ENCODE measurements at regions not wholly inside any gene's neighbourhood (a gene's known extent, or its start where the extent isn't known, plus 50 kb on each side); places are given as distances from the start of the nearest gene placed in this dataset.
A peak's percentile ranks its signal among the peaks of the same experiment; 100 is the strongest.

- no CpG with 5 or more reads among the region's 2 CpGs for WGBS (ENCODE audit: extremely low coverage, insufficient read length, low lambda C conversion rate)
- Histone ChIP-seq H3K18ac (ENCODE audit: insufficient read length, low read depth, low read length) (no peak overlapping the region), H3K14ac (ENCODE audit: insufficient read depth, low read length) (no peak overlapping the region), H2AK5ac (ENCODE audit: insufficient read length, low read length) (no peak overlapping the region), H3K27me3 (ENCODE audit: insufficient read depth, low read length) (no peaks in the 10 kb centered on the region), H4K8ac (replicated peaks; ENCODE audit: insufficient read length, low read depth, low read length) (no peak overlapping the region), H2BK20ac (ENCODE audit: low read depth, low read length, poor library complexity, severe bottlenecking) (no peak overlapping the region), H3K4me2 (ENCODE audit: insufficient read depth, insufficient read length, low read length) (no peak overlapping the region), H3K23me2 (ENCODE audit: insufficient read length, low read depth, low read length, poor library complexity, severe bottlenecking) (no peaks in the 10 kb centered on the region), H3K4ac (ENCODE audit: low read depth, low read length) (no peak overlapping the region), H2BK12ac (ENCODE audit: insufficient read length, low read depth, low read length) (no peak overlapping the region), H2BK120ac (ENCODE audit: low read depth, low read length, poor library complexity, severe bottlenecking) (no peak overlapping the region), H3K79me2 (ENCODE audit: insufficient read depth, low read length) (no peaks in the 10 kb centered on the region), H2AFZ (ENCODE audit: low read length) (no peak overlapping the region), H3K4me1 (ENCODE audit: insufficient read depth, low read length) (no peaks in the 10 kb centered on the region), H4K5ac (ENCODE audit: insufficient read length, low read depth, low read length) (no peak overlapping the region), H2BK5ac (ENCODE audit: insufficient read length, low read length) (no peak overlapping the region), H3K23ac (ENCODE audit: insufficient read length, low read depth, low read length) (no peak overlapping the region), H2BK15ac (ENCODE audit: low read depth, low read length) (no peak overlapping the region), H3K56ac (ENCODE audit: insufficient read length, low read depth, low read length) (no peak overlapping the region), H3K9ac (ENCODE audit: extremely low read depth, insufficient read length, low read length) (no peak overlapping the region), H3T11ph (ENCODE audit: low read length) (no peak overlapping the region), H3K9me3 (ENCODE audit: control insufficient read depth, low read depth, low read length) (no peaks in the 10 kb centered on the region), H3K27ac (ENCODE audit: insufficient read length, low read depth, low read length) (no peak overlapping the region), H3K79me1 (ENCODE audit: insufficient read depth, low read depth, low read length, poor library complexity, severe bottlenecking) (no peaks in the 10 kb centered on the region), H4K20me1 (ENCODE audit: control insufficient read depth, insufficient read depth, insufficient read length) (no peaks in the 10 kb centered on the region), H4K91ac (ENCODE audit: insufficient read length, low read depth, low read length) (no peak overlapping the region)
- H3K4me3 Mint-ChIP-seq, result no peak overlapping the region; a peak in 1 of 5 replicates
- H3K4me1 Mint-ChIP-seq, result no peaks in the 10 kb centered on the region
- no peak overlapping the region for H3K27ac Mint-ChIP-seq
- H3K27me3 Mint-ChIP-seq (ENCODE audit: low read depth), result peaks cover 3% of the 10 kb centered on the region; the same call in 1 of the 2 replicates
- TF ChIP-seq, protein P1, sequence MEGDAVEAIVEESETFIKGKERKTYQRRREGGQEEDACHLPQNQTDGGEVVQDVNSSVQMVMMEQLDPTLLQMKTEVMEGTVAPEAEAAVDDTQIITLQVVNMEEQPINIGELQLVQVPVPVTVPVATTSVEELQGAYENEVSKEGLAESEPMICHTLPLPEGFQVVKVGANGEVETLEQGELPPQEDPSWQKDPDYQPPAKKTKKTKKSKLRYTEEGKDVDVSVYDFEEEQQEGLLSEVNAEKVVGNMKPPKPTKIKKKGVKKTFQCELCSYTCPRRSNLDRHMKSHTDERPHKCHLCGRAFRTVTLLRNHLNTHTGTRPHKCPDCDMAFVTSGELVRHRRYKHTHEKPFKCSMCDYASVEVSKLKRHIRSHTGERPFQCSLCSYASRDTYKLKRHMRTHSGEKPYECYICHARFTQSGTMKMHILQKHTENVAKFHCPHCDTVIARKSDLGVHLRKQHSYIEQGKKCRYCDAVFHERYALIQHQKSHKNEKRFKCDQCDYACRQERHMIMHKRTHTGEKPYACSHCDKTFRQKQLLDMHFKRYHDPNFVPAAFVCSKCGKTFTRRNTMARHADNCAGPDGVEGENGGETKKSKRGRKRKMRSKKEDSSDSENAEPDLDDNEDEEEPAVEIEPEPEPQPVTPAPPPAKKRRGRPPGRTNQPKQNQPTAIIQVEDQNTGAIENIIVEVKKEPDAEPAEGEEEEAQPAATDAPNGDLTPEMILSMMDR (conservative IDR thresholded peaks at IDR 0.05), result no peak
- DNase-seq, result peak; percentile 2
- H3K9me3 Mint-ChIP-seq, result no peaks in the 10 kb centered on the region
- no peaks in the 10 kb centered on the region for H3K36me3 Mint-ChIP-seq (ENCODE audit: insufficient read depth in 1 of 3, low read depth in 3 of 3)
These were observed 94.4 kb downstream of the ADRB2 start for GRCh38 chr5:148920646-148921288.
